H9 (cell line): ENCODE measurements at regions not wholly inside any gene's neighbourhood (a gene's known extent, or its start where the extent isn't known, plus 50 kb on each side); places are given as distances from the start of the nearest gene placed in this dataset.

Source experiments
- DNase-seq: peaks from one replicate; pipeline ENCODE4 v3.0.0-alpha.2; 2017
- H2AFZ ChIP-seq: one replicate; pipeline ENCODE4 v1.6.1; 2013; ENCODE audit warnings: mild to moderate bottlenecking, low read length, control low read depth, moderate library complexity
- H2AK5ac ChIP-seq: 2 replicates; pipeline ENCODE4 v1.6.1; 2013; ENCODE audit warnings: low read length, control low read depth, mixed read lengths; ENCODE audit not compliant: insufficient read length
- H2BK120ac ChIP-seq: one replicate; pipeline ENCODE4 v1.6.1; 2013; ENCODE audit warnings: low read depth, mild to moderate bottlenecking, low read length, control low read depth, inconsistent platforms; ENCODE audit not compliant: poor library complexity, severe bottlenecking
- H2BK12ac ChIP-seq: 2 replicates; pipeline ENCODE4 v1.6.1; 2013; ENCODE audit warnings: low read length, control low read depth, mixed read lengths, low read depth; ENCODE audit not compliant: insufficient read length
- H2BK15ac ChIP-seq: 2 replicates; pipeline ENCODE4 v1.6.1; 2013; ENCODE audit warnings: low read depth, low read length, control low read depth
- H2BK20ac ChIP-seq: one replicate; pipeline ENCODE4 v1.6.1; 2013; ENCODE audit warnings: low read depth, mild to moderate bottlenecking, low read length, control low read depth, inconsistent platforms; ENCODE audit not compliant: poor library complexity, severe bottlenecking
- H2BK5ac ChIP-seq: 2 replicates; pipeline ENCODE4 v1.6.1; 2013; ENCODE audit warnings: low read length, control low read depth, mixed read lengths; ENCODE audit not compliant: insufficient read length
- H3K14ac ChIP-seq: 2 replicates; pipeline ENCODE4 v1.6.1; 2013; ENCODE audit warnings: low read length, control low read depth; ENCODE audit not compliant: insufficient read depth
- H3K18ac ChIP-seq: 2 replicates; pipeline ENCODE4 v1.6.1; 2013; ENCODE audit warnings: low read depth, mild to moderate bottlenecking, mixed read lengths, low read length, control low read depth; ENCODE audit not compliant: insufficient read length
- H3K23ac ChIP-seq: 2 replicates; pipeline ENCODE4 v1.6.1; 2013; ENCODE audit warnings: low read length, control low read depth, mixed read lengths, low read depth; ENCODE audit not compliant: insufficient read length
- H3K23me2 ChIP-seq: 2 replicates; pipeline ENCODE4 v1.6.1; 2013; ENCODE audit warnings: low read depth, mild to moderate bottlenecking, mixed read lengths, low read length, control low read depth; ENCODE audit not compliant: insufficient read length, poor library complexity, severe bottlenecking
- H3K27ac ChIP-seq: 2 replicates; pipeline ENCODE4 v1.5.1; 2013; ENCODE audit warnings: low read length, control low read depth, mixed read lengths, low read depth; ENCODE audit not compliant: insufficient read length
- H3K27me3 ChIP-seq: 2 replicates; pipeline ENCODE4 v1.6.1; 2013; ENCODE audit warnings: low read length, control low read depth, inconsistent platforms; ENCODE audit not compliant: insufficient read depth
- H3K4ac ChIP-seq: 2 replicates; pipeline ENCODE4 v1.6.1; 2013; ENCODE audit warnings: low read depth, mild to moderate bottlenecking, control low read depth, inconsistent platforms, low read length, moderate library complexity
- H3K4me1 ChIP-seq: 2 replicates; pipeline ENCODE4 v1.6.1; 2013; ENCODE audit warnings: low read length, control low read depth, inconsistent platforms; ENCODE audit not compliant: insufficient read depth
- H3K4me2 ChIP-seq: 2 replicates; pipeline ENCODE4 v1.6.1; 2013; ENCODE audit warnings: low read length, control low read depth, mixed read lengths; ENCODE audit not compliant: insufficient read length, insufficient read depth
- H3K56ac ChIP-seq: 2 replicates; pipeline ENCODE4 v1.6.1; 2013; ENCODE audit warnings: low read depth, mild to moderate bottlenecking, mixed read lengths, low read length, control low read depth; ENCODE audit not compliant: insufficient read length
- H3K79me1 ChIP-seq: 2 replicates; pipeline ENCODE4 v1.6.1; 2013; ENCODE audit warnings: low read depth, mild to moderate bottlenecking, moderate library complexity, low read length, control low read depth, inconsistent platforms; ENCODE audit not compliant: insufficient read depth, poor library complexity, severe bottlenecking
- H3K79me2 ChIP-seq: 2 replicates; pipeline ENCODE4 v1.6.1; 2013; ENCODE audit warnings: low read length, control low read depth, inconsistent platforms; ENCODE audit not compliant: insufficient read depth
- H3K9ac ChIP-seq: 2 replicates; pipeline ENCODE4 v1.6.1; 2013; ENCODE audit warnings: low read length, control low read depth, mixed read lengths; ENCODE audit not compliant: insufficient read length; ENCODE audit errors: extremely low read depth
- H3K9me3 ChIP-seq: one replicate; pipeline ENCODE4 v1.6.1; 2013; ENCODE audit warnings: low read depth, low read length, inconsistent platforms; ENCODE audit not compliant: control insufficient read depth
- H3T11ph ChIP-seq: one replicate; pipeline ENCODE4 v1.6.1; 2013; ENCODE audit warnings: mild to moderate bottlenecking, low read length, control low read depth, inconsistent platforms
- H4K20me1 ChIP-seq: one replicate; pipeline ENCODE4 v1.6.1; 2013; ENCODE audit not compliant: control insufficient read depth, insufficient read length, insufficient read depth
- H4K5ac ChIP-seq: 2 replicates; pipeline ENCODE4 v1.6.1; 2013; ENCODE audit warnings: low read depth, mild to moderate bottlenecking, mixed read lengths, low read length, control low read depth; ENCODE audit not compliant: insufficient read length
- H4K8ac ChIP-seq: replicated peaks from 2 replicates; pipeline ENCODE4 v1.6.1; 2013; ENCODE audit warnings: low read length, control low read depth, mixed read lengths, low read depth; ENCODE audit not compliant: insufficient read length
- H4K91ac ChIP-seq: 2 replicates; pipeline ENCODE4 v1.6.1; 2013; ENCODE audit warnings: low read depth, mild to moderate bottlenecking, moderate library complexity, mixed read lengths, low read length, control low read depth; ENCODE audit not compliant: insufficient read length
- H3K27ac Mint-ChIP-seq, 3 experiments: 2 replicates in 2 of 3; 3 replicates in 1 of 3; pipeline ENCODE4 v1.8.0; 2020 to 2021; ENCODE audit warnings: mixed read lengths in 3 of 3, mild to moderate bottlenecking in 1 of 3, moderate library complexity in 1 of 3
- H3K27me3 Mint-ChIP-seq: 2 replicates; pipeline ENCODE4 v1.8.0; 2021; ENCODE audit warnings: low read depth, mild to moderate bottlenecking, moderate library complexity, mixed read lengths
- H3K36me3 Mint-ChIP-seq, 3 experiments: 2 replicates in 2 of 3; 3 replicates in 1 of 3; pipeline ENCODE4 v1.8.0; 2020 to 2021; ENCODE audit warnings: low read depth in 3 of 3, mixed read lengths in 3 of 3; ENCODE audit not compliant: insufficient read depth in 1 of 3
- H3K4me1 Mint-ChIP-seq, 2 experiments: 2 replicates each; pipeline ENCODE4 v1.8.0; 2020; ENCODE audit warnings: mixed read lengths in 2 of 2
- H3K4me3 Mint-ChIP-seq, 2 experiments: 2 replicates in 1 of 2; 3 replicates in 1 of 2; pipeline ENCODE4 v1.8.0; 2020 to 2021; ENCODE audit warnings: mild to moderate bottlenecking in 2 of 2, mixed read lengths in 2 of 2, moderate library complexity in 1 of 2
- H3K9me3 Mint-ChIP-seq, 2 experiments: 2 replicates in 1 of 2; 3 replicates in 1 of 2; pipeline ENCODE4 v1.8.0; 2020; ENCODE audit warnings: mild to moderate bottlenecking in 2 of 2, mixed read lengths in 2 of 2, moderate library complexity in 1 of 2
- CTCF ChIP-seq: fragments of 200-600 bp; sonication (generic); conservative IDR thresholded peaks from 3 replicates; pipeline ENCODE4 v1.8.0; 2021; ENCODE audit warnings: antibody characterized with exemption, mild to moderate bottlenecking
- WGBS: extraction: QIAGEN DNeasy Blood & Tissue Kit; methylation state at CpG from one replicate; pipeline ENCODE4 v1.1.7; 2013; ENCODE audit warnings: missing lambda C conversion rate, low lambda C conversion rate, mixed read lengths; ENCODE audit not compliant: insufficient read length; ENCODE audit errors: extremely low coverage; 5-methylcytosine and 5-hydroxymethylcytosine counted together

DNA sequence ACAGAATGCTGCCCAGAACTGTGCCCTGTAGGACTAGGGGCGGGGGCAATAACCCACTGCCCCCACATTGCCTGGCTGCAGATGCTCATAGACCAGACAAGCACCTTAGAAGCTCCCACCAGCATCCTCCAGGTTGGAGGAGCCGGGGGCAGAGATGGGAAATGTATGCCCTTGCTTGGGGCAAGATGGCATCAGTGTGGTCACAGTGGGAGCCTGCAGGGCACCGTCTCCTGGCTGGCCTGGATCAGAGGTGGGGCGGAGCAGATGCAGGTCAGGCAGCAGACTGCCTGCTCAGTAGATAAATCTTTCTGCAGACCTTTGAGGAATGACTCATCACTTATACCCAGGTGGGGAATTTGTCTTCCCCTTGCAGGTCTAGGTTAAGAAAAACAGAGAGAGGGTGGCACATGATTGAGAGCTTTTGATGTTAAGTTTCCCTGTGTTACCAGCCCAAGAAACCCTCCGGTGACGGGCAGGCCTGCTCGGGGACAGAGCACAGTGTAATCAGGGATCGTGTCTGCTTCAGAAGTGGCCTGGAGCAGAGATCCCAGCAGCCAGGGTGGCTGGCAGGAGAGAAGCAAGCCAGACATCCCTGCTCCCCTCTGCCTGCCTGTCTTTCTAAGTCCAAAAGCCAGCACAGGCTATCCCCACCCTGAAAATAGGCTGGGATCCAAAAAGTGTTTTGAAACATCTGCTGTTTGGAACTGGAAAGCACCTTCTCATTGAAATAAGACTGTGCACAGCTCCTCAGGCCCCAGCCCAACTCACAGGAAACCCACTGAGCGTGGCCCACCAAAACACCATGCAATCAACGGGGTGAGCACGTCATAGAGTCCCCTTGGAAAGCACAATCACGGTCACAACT lies 50.7 kb upstream of the RPL38 start:
- Histone ChIP-seq H3K27ac (no peak overlapping the region), H3K4me1 (no peaks in the 10 kb centered on the region; the same call in 1 of the 2 replicates), H2AFZ (no peak overlapping the region), H2BK5ac (no peak overlapping the region), H3K18ac (no peak overlapping the region), H3K9ac (no peak overlapping the region), H4K5ac (no peak overlapping the region), H3K23me2 (no peaks in the 10 kb centered on the region), H3K9me3 (no peaks in the 10 kb centered on the region), H3K4me2 (no peak overlapping the region), H4K91ac (no peak overlapping the region), H3K27me3 (no peaks in the 10 kb centered on the region), H3K79me1 (no peaks in the 10 kb centered on the region), H3K4ac (no peak overlapping the region), H3K56ac (no peak overlapping the region), H3T11ph (no peak overlapping the region), H3K79me2 (no peaks in the 10 kb centered on the region), H2AK5ac (no peak overlapping the region), H2BK12ac (no peak overlapping the region), H3K14ac (no peak overlapping the region; the same call in 1 of the 2 replicates), H3K23ac (no peak overlapping the region), H2BK20ac (no peak overlapping the region), H2BK15ac (no peak overlapping the region), H4K20me1 (no peaks in the 10 kb centered on the region), H2BK120ac (no peak overlapping the region), H4K8ac (no peak overlapping the region)
- peaks cover 0 to 2% (median 0%) of the 10 kb centered on the region in 3 experiments; a peak in 1 of 7 replicates for H3K36me3 Mint-ChIP-seq
- H3K9me3 Mint-ChIP-seq: no peaks in the 10 kb centered on the region; a peak in 1 of 5 replicates
- no CpG with 5 or more reads among the region's 12 CpGs for WGBS
- peaks cover 7% of the 10 kb centered on the region for H3K27me3 Mint-ChIP-seq
- TF ChIP-seq CTCF: no peak
- H3K27ac Mint-ChIP-seq: no peak overlapping the region
- peak; percentile 26 for DNase-seq
- H3K4me1 Mint-ChIP-seq: peaks cover 11 to 27% of the 10 kb centered on the region in 2 experiments
- H3K4me3 Mint-ChIP-seq: no peak overlapping the region
